H9 (cell line): ENCODE measurements at regions not wholly inside any gene's neighbourhood (a gene's known extent, or its start where the extent isn't known, plus 50 kb on each side); places are given as distances from the start of the nearest gene placed in this dataset.

Experiments
- DNase-seq: peaks from one replicate; pipeline ENCODE4 v3.0.0-alpha.2; 2017
- H2AFZ ChIP-seq: one replicate; pipeline ENCODE4 v1.6.1; 2013; ENCODE audit warnings: mild to moderate bottlenecking, low read length, control low read depth, moderate library complexity
- H2AK5ac ChIP-seq: 2 replicates; pipeline ENCODE4 v1.6.1; 2013; ENCODE audit warnings: low read length, control low read depth, mixed read lengths; ENCODE audit not compliant: insufficient read length
- H2BK120ac ChIP-seq: one replicate; pipeline ENCODE4 v1.6.1; 2013; ENCODE audit warnings: low read depth, mild to moderate bottlenecking, low read length, control low read depth, inconsistent platforms; ENCODE audit not compliant: poor library complexity, severe bottlenecking
- H2BK12ac ChIP-seq: 2 replicates; pipeline ENCODE4 v1.6.1; 2013; ENCODE audit warnings: low read length, control low read depth, mixed read lengths, low read depth; ENCODE audit not compliant: insufficient read length
- H2BK15ac ChIP-seq: 2 replicates; pipeline ENCODE4 v1.6.1; 2013; ENCODE audit warnings: low read depth, low read length, control low read depth
- H2BK20ac ChIP-seq: one replicate; pipeline ENCODE4 v1.6.1; 2013; ENCODE audit warnings: low read depth, mild to moderate bottlenecking, low read length, control low read depth, inconsistent platforms; ENCODE audit not compliant: poor library complexity, severe bottlenecking
- H2BK5ac ChIP-seq: 2 replicates; pipeline ENCODE4 v1.6.1; 2013; ENCODE audit warnings: low read length, control low read depth, mixed read lengths; ENCODE audit not compliant: insufficient read length
- H3K14ac ChIP-seq: 2 replicates; pipeline ENCODE4 v1.6.1; 2013; ENCODE audit warnings: low read length, control low read depth; ENCODE audit not compliant: insufficient read depth
- H3K18ac ChIP-seq: 2 replicates; pipeline ENCODE4 v1.6.1; 2013; ENCODE audit warnings: low read depth, mild to moderate bottlenecking, mixed read lengths, low read length, control low read depth; ENCODE audit not compliant: insufficient read length
- H3K23ac ChIP-seq: 2 replicates; pipeline ENCODE4 v1.6.1; 2013; ENCODE audit warnings: low read length, control low read depth, mixed read lengths, low read depth; ENCODE audit not compliant: insufficient read length
- H3K23me2 ChIP-seq: 2 replicates; pipeline ENCODE4 v1.6.1; 2013; ENCODE audit warnings: low read depth, mild to moderate bottlenecking, mixed read lengths, low read length, control low read depth; ENCODE audit not compliant: insufficient read length, poor library complexity, severe bottlenecking
- H3K27ac ChIP-seq: 2 replicates; pipeline ENCODE4 v1.5.1; 2013; ENCODE audit warnings: low read length, control low read depth, mixed read lengths, low read depth; ENCODE audit not compliant: insufficient read length
- H3K27me3 ChIP-seq: 2 replicates; pipeline ENCODE4 v1.6.1; 2013; ENCODE audit warnings: low read length, control low read depth, inconsistent platforms; ENCODE audit not compliant: insufficient read depth
- H3K4ac ChIP-seq: 2 replicates; pipeline ENCODE4 v1.6.1; 2013; ENCODE audit warnings: low read depth, mild to moderate bottlenecking, control low read depth, inconsistent platforms, low read length, moderate library complexity
- H3K4me1 ChIP-seq: 2 replicates; pipeline ENCODE4 v1.6.1; 2013; ENCODE audit warnings: low read length, control low read depth, inconsistent platforms; ENCODE audit not compliant: insufficient read depth
- H3K4me2 ChIP-seq: 2 replicates; pipeline ENCODE4 v1.6.1; 2013; ENCODE audit warnings: low read length, control low read depth, mixed read lengths; ENCODE audit not compliant: insufficient read length, insufficient read depth
- H3K56ac ChIP-seq: 2 replicates; pipeline ENCODE4 v1.6.1; 2013; ENCODE audit warnings: low read depth, mild to moderate bottlenecking, mixed read lengths, low read length, control low read depth; ENCODE audit not compliant: insufficient read length
- H3K79me1 ChIP-seq: 2 replicates; pipeline ENCODE4 v1.6.1; 2013; ENCODE audit warnings: low read depth, mild to moderate bottlenecking, moderate library complexity, low read length, control low read depth, inconsistent platforms; ENCODE audit not compliant: insufficient read depth, poor library complexity, severe bottlenecking
- H3K79me2 ChIP-seq: 2 replicates; pipeline ENCODE4 v1.6.1; 2013; ENCODE audit warnings: low read length, control low read depth, inconsistent platforms; ENCODE audit not compliant: insufficient read depth
- H3K9ac ChIP-seq: 2 replicates; pipeline ENCODE4 v1.6.1; 2013; ENCODE audit warnings: low read length, control low read depth, mixed read lengths; ENCODE audit not compliant: insufficient read length; ENCODE audit errors: extremely low read depth
- H3K9me3 ChIP-seq: one replicate; pipeline ENCODE4 v1.6.1; 2013; ENCODE audit warnings: low read depth, low read length, inconsistent platforms; ENCODE audit not compliant: control insufficient read depth
- H3T11ph ChIP-seq: one replicate; pipeline ENCODE4 v1.6.1; 2013; ENCODE audit warnings: mild to moderate bottlenecking, low read length, control low read depth, inconsistent platforms
- H4K20me1 ChIP-seq: one replicate; pipeline ENCODE4 v1.6.1; 2013; ENCODE audit not compliant: control insufficient read depth, insufficient read length, insufficient read depth
- H4K5ac ChIP-seq: 2 replicates; pipeline ENCODE4 v1.6.1; 2013; ENCODE audit warnings: low read depth, mild to moderate bottlenecking, mixed read lengths, low read length, control low read depth; ENCODE audit not compliant: insufficient read length
- H4K8ac ChIP-seq: replicated peaks from 2 replicates; pipeline ENCODE4 v1.6.1; 2013; ENCODE audit warnings: low read length, control low read depth, mixed read lengths, low read depth; ENCODE audit not compliant: insufficient read length
- H4K91ac ChIP-seq: 2 replicates; pipeline ENCODE4 v1.6.1; 2013; ENCODE audit warnings: low read depth, mild to moderate bottlenecking, moderate library complexity, mixed read lengths, low read length, control low read depth; ENCODE audit not compliant: insufficient read length
- H3K27ac Mint-ChIP-seq, 3 experiments: 2 replicates in 2 of 3; 3 replicates in 1 of 3; pipeline ENCODE4 v1.8.0; 2020 to 2021; ENCODE audit warnings: mixed read lengths in 3 of 3, mild to moderate bottlenecking in 1 of 3, moderate library complexity in 1 of 3
- H3K27me3 Mint-ChIP-seq: 2 replicates; pipeline ENCODE4 v1.8.0; 2021; ENCODE audit warnings: low read depth, mild to moderate bottlenecking, moderate library complexity, mixed read lengths
- H3K36me3 Mint-ChIP-seq, 3 experiments: 2 replicates in 2 of 3; 3 replicates in 1 of 3; pipeline ENCODE4 v1.8.0; 2020 to 2021; ENCODE audit warnings: low read depth in 3 of 3, mixed read lengths in 3 of 3; ENCODE audit not compliant: insufficient read depth in 1 of 3
- H3K4me1 Mint-ChIP-seq, 2 experiments: 2 replicates each; pipeline ENCODE4 v1.8.0; 2020; ENCODE audit warnings: mixed read lengths in 2 of 2
- H3K4me3 Mint-ChIP-seq, 2 experiments: 2 replicates in 1 of 2; 3 replicates in 1 of 2; pipeline ENCODE4 v1.8.0; 2020 to 2021; ENCODE audit warnings: mild to moderate bottlenecking in 2 of 2, mixed read lengths in 2 of 2, moderate library complexity in 1 of 2
- H3K9me3 Mint-ChIP-seq, 2 experiments: 2 replicates in 1 of 2; 3 replicates in 1 of 2; pipeline ENCODE4 v1.8.0; 2020; ENCODE audit warnings: mild to moderate bottlenecking in 2 of 2, mixed read lengths in 2 of 2, moderate library complexity in 1 of 2
- CTCF ChIP-seq: fragments of 200-600 bp; sonication (generic); conservative IDR thresholded peaks from 3 replicates; pipeline ENCODE4 v1.8.0; 2021; ENCODE audit warnings: antibody characterized with exemption, mild to moderate bottlenecking
- WGBS: extraction: QIAGEN DNeasy Blood & Tissue Kit; methylation state at CpG from one replicate; pipeline ENCODE4 v1.1.7; 2013; ENCODE audit warnings: missing lambda C conversion rate, low lambda C conversion rate, mixed read lengths; ENCODE audit not compliant: insufficient read length; ENCODE audit errors: extremely low coverage; 5-methylcytosine and 5-hydroxymethylcytosine counted together

GRCh38 chr13:97761796-97762540 is 191.5 kb upstream of the IPO5 start:
- H4K5ac ChIP-seq: no peak overlapping the region
- H4K8ac ChIP-seq: no peak overlapping the region
- H2AK5ac ChIP-seq: no peak overlapping the region
- Mint-ChIP-seq H3K9me3 (peaks cover 5% of the 10 kb centered on the region in 2 experiments; a peak in 4 of 5 replicates), H3K27ac (no peak overlapping the region), H3K36me3 (no peaks in the 10 kb centered on the region; a peak in 1 of 7 replicates), H3K4me1 (no peaks in the 10 kb centered on the region), H3K4me3 (no peak overlapping the region), H3K27me3 (no peaks in the 10 kb centered on the region; the same call in 1 of the 2 replicates)
- H2BK15ac ChIP-seq: no peak overlapping the region
- H3K9me3 ChIP-seq: no peaks in the 10 kb centered on the region
- H4K91ac ChIP-seq: no peak overlapping the region
- H2BK12ac ChIP-seq: no peak overlapping the region
- no peak overlapping the region for H3K14ac ChIP-seq
- H3K79me1 ChIP-seq: no peaks in the 10 kb centered on the region
- H3K4ac ChIP-seq: no peak overlapping the region
- no peaks in the 10 kb centered on the region for H3K4me1 ChIP-seq
- no peak overlapping the region for H3T11ph ChIP-seq
- H2BK20ac ChIP-seq: no peak overlapping the region
- no peaks in the 10 kb centered on the region for H3K79me2 ChIP-seq
- H3K18ac ChIP-seq: no peak overlapping the region
- H3K23me2 ChIP-seq: no peaks in the 10 kb centered on the region
- H3K9ac ChIP-seq: no peak overlapping the region
- no peak overlapping the region for H2BK120ac ChIP-seq
- no CpG with 5 or more reads among the region's 3 CpGs for WGBS
- no peak overlapping the region for H3K27ac ChIP-seq
- H3K27me3 ChIP-seq: no peaks in the 10 kb centered on the region
- H3K56ac ChIP-seq: no peak overlapping the region
- H2AFZ ChIP-seq: no peak overlapping the region
- no peak for DNase-seq
- H2BK5ac ChIP-seq: no peak overlapping the region
- no peak for TF ChIP-seq CTCF
- H3K23ac ChIP-seq: no peak overlapping the region
- no peaks in the 10 kb centered on the region for H4K20me1 ChIP-seq
- H3K4me2 ChIP-seq: no peak overlapping the region
